K562 (cell line): ENCODE measurements at regions not wholly inside any gene's neighbourhood (a gene's known extent, or its start where the extent isn't known, plus 50 kb on each side); places are given as distances from the start of the nearest gene placed in this dataset.

Experiments used
- ATAC-seq: fragments of 200-7000 bp; cut with Tn5 transposase; 3 replicates; pipeline ENCODE4 v1.9.1; 2020; ENCODE audit warnings: moderate library complexity
- BruUV-seq: library from RNA; stranded (reverse); fragments of 400-500 nt; replicated peaks from 2 replicates; lab custom pipeline; 2021; lab: Mats Ljungman, UMichigan
- CTCF ChIA-PET: fragments of 300-600 bp; formaldehyde crosslinking; extraction: SDS; loops from one replicate; lab custom pipeline; 2021; ENCODE audit warnings: low intra/inter-chr PET ratio; lab: Yijun Ruan, JAX
- POLR2A ChIA-PET: fragments of 300-600, 350-650 bp; sonication (Branson Sonifier 250); formaldehyde crosslinking; extraction: SDS; loops from one replicate; lab custom pipeline; 2021; ENCODE audit warnings: antibody characterized with exemption, inconsistent platforms; lab: Yijun Ruan, JAX
- DNase-seq, 4 experiments: peaks; one replicate each; pipeline versions ENCODE4 v3.0.0 to v3.0.0-alpha.2; 2011 to 2018; ENCODE audit warnings: low spot score in 3 of 4, mixed read lengths in 3 of 4; ENCODE audit errors: extremely low read depth in 1 of 4
- FAIRE-seq: peaks from 2 replicates; lab custom pipeline; 2011; peaks lifted over from hg19 to GRCh38; lab: Jason Lieb, UNC
- H2AFZ ChIP-seq: 2 replicates; pipeline ENCODE4 v1.6.0; 2011; ENCODE audit warnings: low read depth, low read length, control low read depth, inconsistent platforms
- H3K27ac ChIP-seq: fragments of 200-600 bp; 3 replicates; pipeline ENCODE4 v1.8.0; 2011; ENCODE audit warnings: low read depth, mild to moderate bottlenecking, control low read depth, inconsistent platforms, low read length, moderate library complexity, mixed read lengths; ENCODE audit errors: extremely low read depth
- H3K27me3 ChIP-seq, 2 experiments: fragments of 300-600 bp in 1 of 2; 2 replicates in 1 of 2; 3 replicates in 1 of 2; pipeline versions ENCODE4 v1.6.0 to v1.8.0; 2011; ENCODE audit warnings: inconsistent platforms in 2 of 2, low read length in 2 of 2, mild to moderate bottlenecking in 1 of 2, mixed read lengths in 1 of 2, moderate library complexity in 1 of 2; ENCODE audit not compliant: control insufficient read depth in 2 of 2, insufficient read depth in 2 of 2
- H3K36me3 ChIP-seq: fragments of 300-600 bp; 3 replicates; pipeline ENCODE4 v1.8.0; 2011; ENCODE audit warnings: mild to moderate bottlenecking, low read length, inconsistent platforms; ENCODE audit not compliant: control insufficient read depth, insufficient read depth
- H3K4me1 ChIP-seq, 2 experiments: fragments of 200-600 bp in 1 of 2; replicated peaks in 1 of 2; 2 replicates in 1 of 2; 3 replicates in 1 of 2; pipeline versions ENCODE4 v1.5.1 to v1.8.0; 2011; ENCODE audit warnings: inconsistent platforms in 2 of 2, low read length in 2 of 2, mild to moderate bottlenecking in 1 of 2, mixed read lengths in 1 of 2, moderate library complexity in 1 of 2; ENCODE audit not compliant: control insufficient read depth in 2 of 2, insufficient read depth in 2 of 2
- H3K4me2 ChIP-seq: 2 replicates; pipeline ENCODE4 v1.6.1; 2011; ENCODE audit warnings: low read length, control low read depth, inconsistent platforms, mixed read lengths; ENCODE audit not compliant: insufficient read depth
- H3K4me3 ChIP-seq: fragments of 200-600 bp; sonication (generic), shearing (Covaris generic); 2 replicates; pipeline ENCODE4 v1.5.1; 2016; ENCODE audit warnings: control low read depth, inconsistent platforms
- H3K79me2 ChIP-seq: fragments of 200-600 bp; 3 replicates; pipeline ENCODE4 v1.8.0; 2011; ENCODE audit warnings: low read length, inconsistent platforms; ENCODE audit not compliant: control insufficient read depth, insufficient read depth
- H3K9ac ChIP-seq, 2 experiments: 2 replicates each; pipeline versions ENCODE4 v1.6.0 to v1.6.1; 2011; ENCODE audit warnings: low read depth in 2 of 2, low read length in 2 of 2, control low read depth in 1 of 2, inconsistent platforms in 1 of 2, mild to moderate bottlenecking in 1 of 2, mixed read lengths in 1 of 2; ENCODE audit not compliant: insufficient read depth in 1 of 2
- H3K9me1 ChIP-seq: one replicate; pipeline ENCODE4 v1.6.0; 2011; ENCODE audit warnings: inconsistent platforms, mild to moderate bottlenecking, low read length, moderate library complexity; ENCODE audit not compliant: control insufficient read depth, insufficient read depth
- H3K9me3 ChIP-seq: replicated peaks from 2 replicates; pipeline ENCODE4 v1.5.1; 2011; ENCODE audit warnings: low read depth, low read length, inconsistent platforms; ENCODE audit not compliant: control insufficient read depth, insufficient read depth
- H4K20me1 ChIP-seq: replicated peaks from 2 replicates; pipeline ENCODE4 v1.6.1; 2011; ENCODE audit warnings: low read length, inconsistent platforms, mixed read lengths; ENCODE audit not compliant: control insufficient read depth, insufficient read depth
- ATF7 ChIP-seq: fragments of 450-650 bp; IDR thresholded peaks from 2 replicates; pipeline ENCODE4 v1.7.1; 2014; ENCODE audit warnings: mild to moderate bottlenecking, moderate library complexity
- CCAR2 ChIP-seq: fragments of 200-400 bp; formaldehyde crosslinking; IDR thresholded peaks from 2 replicates; pipeline ENCODE4 v1.6.1; 2017; ENCODE audit warnings: mild to moderate bottlenecking, low read depth, low read length
- CLOCK ChIP-seq: fragments of 250-450 bp; sonication (Bioruptor Pico); IDR thresholded peaks from 2 replicates; pipeline ENCODE4 v1.4.0; 2020; ENCODE audit warnings: mild to moderate bottlenecking, moderate library complexity, borderline replicate concordance
- CTBP1 ChIP-seq: fragments of 450-650 bp; IDR thresholded peaks from 2 replicates; pipeline ENCODE4 v1.6.1; 2016; ENCODE audit warnings: borderline replicate concordance
- KLF16 ChIP-seq: IDR thresholded peaks from 2 replicates; pipeline ENCODE4 v1.6.1; 2016; ENCODE audit warnings: antibody characterized with exemption
- MYC ChIP-seq, 2 experiments: fragments of 250-450 bp in 1 of 2; sonication (Bioruptor Pico) in 1 of 2; IDR thresholded peaks; 2 replicates each; pipeline versions ENCODE4 v1.5.1 to v1.6.1; 2012 to 2021; ENCODE audit warnings: low read depth in 2 of 2, borderline replicate concordance in 1 of 2, improper control_type of control experiment in 1 of 2, low read length in 1 of 2, mild to moderate bottlenecking in 1 of 2, moderate library complexity in 1 of 2
- NELFE ChIP-seq: IDR thresholded peaks from 2 replicates; pipeline ENCODE4 v1.6.1; 2011; ENCODE audit warnings: mild to moderate bottlenecking; ENCODE audit not compliant: insufficient read depth, insufficient read length
- NFXL1 ChIP-seq: fragments of 450-650 bp; formaldehyde crosslinking; IDR thresholded peaks from 2 replicates; pipeline ENCODE4 v1.4.0; 2021; ENCODE audit warnings: mild to moderate bottlenecking
- SMARCA4 ChIP-seq: fragments of 450-650 bp; IDR thresholded peaks from 2 replicates; pipeline ENCODE4 v1.6.1; 2016
- SMARCC2 ChIP-seq: fragments of 450-650 bp; IDR thresholded peaks from 2 replicates; pipeline ENCODE4 v1.6.1; 2017; ENCODE audit warnings: antibody characterized with exemption, moderate library complexity, mild to moderate bottlenecking, low read depth
- SMARCE1 ChIP-seq: fragments of 450-650 bp; IDR thresholded peaks from 2 replicates; pipeline ENCODE4 v1.7.1; 2016; ENCODE audit warnings: mild to moderate bottlenecking
- THAP7 ChIP-seq: fragments of 250-450 bp; sonication (Bioruptor Pico); IDR thresholded peaks from 2 replicates; pipeline ENCODE4 v1.5.0; 2021
- ZNF133 ChIP-seq: fragments of 250-450 bp; sonication (Bioruptor Pico); IDR thresholded peaks from 2 replicates; pipeline ENCODE4 v1.4.0; 2020; ENCODE audit warnings: mild to moderate bottlenecking
- ZNF212 ChIP-seq: fragments of 450-650 bp; formaldehyde crosslinking; IDR thresholded peaks from 2 replicates; pipeline ENCODE4 v1.4.0; 2020; ENCODE audit warnings: mild to moderate bottlenecking
- WGBS: fragments of 100-300 bp; shearing (Covaris generic); methylation state at CpG from one replicate; pipeline ENCODE4 v1.1.6; 2016; ENCODE audit warnings: low coverage, mixed read lengths; ENCODE audit not compliant: insufficient coverage; ENCODE audit errors: missing lambda C conversion rate; 5-methylcytosine and 5-hydroxymethylcytosine counted together
- in situ Hi-C: fragments of 300-500 bp; cut with MboI; formaldehyde crosslinking; loops from 4 replicates; pipeline ENCODE4 v1.15.0; 2018; ENCODE audit warnings: inconsistent platforms, mixed read lengths
- intact Hi-C: fragments of 100-400 bp; cut with micrococcal nuclease; formaldehyde crosslinking; loops from 2 replicates; pipeline ENCODE4 v1.14.2; 2022
- TF ChIP-seq, protein P1 (sequence below): fragments of 200-800 bp; sonication (Bioruptor generic); IDR thresholded peaks from 2 replicates; pipeline ENCODE4 v1.6.1; 2017; ENCODE audit warnings: missing genetic modification characterization, missing compliant biosample characterization
- TF ChIP-seq, protein P2 (sequence below): fragments of 200-400 bp; formaldehyde crosslinking; IDR thresholded peaks from 2 replicates; pipeline ENCODE4 v1.6.1; 2017; ENCODE audit warnings: mild to moderate bottlenecking, low read depth, low read length, moderate library complexity

DNA sequence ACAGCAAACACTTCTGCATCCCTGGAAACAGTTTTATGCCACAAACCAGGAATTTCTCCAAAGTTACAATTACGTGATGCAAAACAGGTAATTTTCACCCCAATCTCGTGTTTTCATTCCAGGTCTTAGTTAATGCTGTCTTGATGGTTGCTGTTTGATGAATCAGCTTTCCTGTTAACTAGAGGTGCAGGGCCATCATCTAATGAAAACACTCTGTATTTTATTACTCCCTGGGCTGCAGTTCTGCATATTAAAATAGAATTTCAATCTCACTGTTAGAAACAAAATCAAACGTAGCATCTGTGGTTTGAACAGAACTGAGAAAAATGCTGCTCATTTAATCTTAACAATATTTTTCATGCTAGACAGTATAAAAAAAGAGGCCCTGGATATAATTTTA is 129.4 kb downstream of the TUSC1 start:
- in situ Hi-C loops, result no loop called here
- Histone ChIP-seq H2AFZ (no peak overlapping the region), H3K36me3 (no peaks in the 10 kb centered on the region), H3K9ac (no peak overlapping the region), H3K79me2 (no peaks in the 10 kb centered on the region), H3K27ac (no peak overlapping the region), H3K4me1 (no peaks in the 10 kb centered on the region), H4K20me1 (no peaks in the 10 kb centered on the region), H3K27me3 (no peaks in the 10 kb centered on the region), H3K4me2 (no peak overlapping the region), H3K4me3 (no peak overlapping the region), H3K9me3 (no peaks in the 10 kb centered on the region), H3K9me1 (no peaks in the 10 kb centered on the region)
- no peak for ATAC-seq
- CTCF ChIA-PET, result no interaction called here
- no peak for TF ChIP-seq NFXL1
- TF ChIP-seq SMARCA4, result no peak
- TF ChIP-seq ATF7, result no peak
- no peak for TF ChIP-seq CTBP1
- no peak for TF ChIP-seq CCAR2
- no peak for TF ChIP-seq NELFE
- TF ChIP-seq CLOCK (CRISPR knock-in tag), result no peak
- TF ChIP-seq MYC (IDR thresholded peaks at IDR 0.05; ENCODE audit: low read depth, low read length), result no peak
- TF ChIP-seq MYC (CRISPR knock-in tag; IDR thresholded peaks at IDR 0.05; ENCODE audit: borderline replicate concordance, low read depth), result no peak
- TF ChIP-seq THAP7, result no peak
- no peak for TF ChIP-seq SMARCC2
- TF ChIP-seq KLF16, result no peak
- no peak for TF ChIP-seq ZNF133 (CRISPR knock-in tag)
- TF ChIP-seq, protein P1, sequence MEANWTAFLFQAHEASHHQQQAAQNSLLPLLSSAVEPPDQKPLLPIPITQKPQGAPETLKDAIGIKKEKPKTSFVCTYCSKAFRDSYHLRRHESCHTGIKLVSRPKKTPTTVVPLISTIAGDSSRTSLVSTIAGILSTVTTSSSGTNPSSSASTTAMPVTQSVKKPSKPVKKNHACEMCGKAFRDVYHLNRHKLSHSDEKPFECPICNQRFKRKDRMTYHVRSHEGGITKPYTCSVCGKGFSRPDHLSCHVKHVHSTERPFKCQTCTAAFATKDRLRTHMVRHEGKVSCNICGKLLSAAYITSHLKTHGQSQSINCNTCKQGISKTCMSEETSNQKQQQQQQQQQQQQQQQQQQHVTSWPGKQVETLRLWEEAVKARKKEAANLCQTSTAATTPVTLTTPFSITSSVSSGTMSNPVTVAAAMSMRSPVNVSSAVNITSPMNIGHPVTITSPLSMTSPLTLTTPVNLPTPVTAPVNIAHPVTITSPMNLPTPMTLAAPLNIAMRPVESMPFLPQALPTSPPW (CRISPR knock-in tag), result no peak
- no peak for TF ChIP-seq SMARCE1
- TF ChIP-seq, protein P2, sequence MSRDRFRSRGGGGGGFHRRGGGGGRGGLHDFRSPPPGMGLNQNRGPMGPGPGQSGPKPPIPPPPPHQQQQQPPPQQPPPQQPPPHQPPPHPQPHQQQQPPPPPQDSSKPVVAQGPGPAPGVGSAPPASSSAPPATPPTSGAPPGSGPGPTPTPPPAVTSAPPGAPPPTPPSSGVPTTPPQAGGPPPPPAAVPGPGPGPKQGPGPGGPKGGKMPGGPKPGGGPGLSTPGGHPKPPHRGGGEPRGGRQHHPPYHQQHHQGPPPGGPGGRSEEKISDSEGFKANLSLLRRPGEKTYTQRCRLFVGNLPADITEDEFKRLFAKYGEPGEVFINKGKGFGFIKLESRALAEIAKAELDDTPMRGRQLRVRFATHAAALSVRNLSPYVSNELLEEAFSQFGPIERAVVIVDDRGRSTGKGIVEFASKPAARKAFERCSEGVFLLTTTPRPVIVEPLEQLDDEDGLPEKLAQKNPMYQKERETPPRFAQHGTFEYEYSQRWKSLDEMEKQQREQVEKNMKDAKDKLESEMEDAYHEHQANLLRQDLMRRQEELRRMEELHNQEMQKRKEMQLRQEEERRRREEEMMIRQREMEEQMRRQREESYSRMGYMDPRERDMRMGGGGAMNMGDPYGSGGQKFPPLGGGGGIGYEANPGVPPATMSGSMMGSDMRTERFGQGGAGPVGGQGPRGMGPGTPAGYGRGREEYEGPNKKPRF, result no peak
- TF ChIP-seq ZNF212 (CRISPR knock-in tag), result no peak
- WGBS, result no CpG with 5 or more reads among the region's 3 CpGs
- intact Hi-C loops, result no loop called here
- POLR2A ChIA-PET, result no interaction called here
- BruUV-seq, result no TSS peak
- no peak for DNase-seq
- no peak for FAIRE-seq
